DMS153 treated with DMSO at 0.1 percent for 48 hours (cell line): ENCODE measurements at regions not wholly inside any gene's neighbourhood (a gene's known extent, or its start where the extent isn't known, plus 50 kb on each side); places are given as distances from the start of the nearest gene placed in this dataset.
A peak's percentile ranks its signal among the peaks of the same experiment; 100 is the strongest.

Experiments used
- DNase-seq: peaks from one replicate; lab custom pipeline; 2025; ENCODE audit not compliant: unreplicated experiment; lab: John Stamatoyannopoulos, UW

- DNase-seq, result no peak
These were observed 134.6 kb downstream of the VRK1 start for GRCh38 chr14:96931751-96932150.

- DNase-seq, result no peak
These were observed 137.6 kb downstream of the VRK1 start for GRCh38 chr14:96934638-96935330.

GRCh38 chr14:96938946-96939345, 141.8 kb downstream of the VRK1 start:
- no peak for DNase-seq

- DNase-seq, result no peak
These were observed 142.8 kb downstream of the VRK1 start for GRCh38 chr14:96940009-96940408.

GRCh38 chr14:96944297-96944696, 147.1 kb downstream of the VRK1 start:
- no peak for DNase-seq

- no peak for DNase-seq
These were observed 148.5 kb downstream of the VRK1 start for GRCh38 chr14:96945721-96946120.

- DNase-seq, result no peak
These were observed 152.4 kb downstream of the VRK1 start for GRCh38 chr14:96949594-96949993.

GRCh38 chr14:96951511-96951910, 154.3 kb downstream of the VRK1 start:
- no peak for DNase-seq

GRCh38 chr14:96953087-96953874, 156.1 kb downstream of the VRK1 start:
- DNase-seq, result no peak

- no peak for DNase-seq
These were observed 156.6 kb downstream of the VRK1 start for GRCh38 chr14:96953875-96954185.

- no peak for DNase-seq
These were observed 159.5 kb downstream of the VRK1 start for GRCh38 chr14:96956464-96957239.

- DNase-seq, result no peak
These were observed 160.9 kb downstream of the VRK1 start for GRCh38 chr14:96958057-96958456.

- DNase-seq, result no peak
These were observed 162.8 kb downstream of the VRK1 start for GRCh38 chr14:96959992-96960391.

- no peak for DNase-seq
These were observed 163.5 kb downstream of the VRK1 start for GRCh38 chr14:96960598-96961116.

GRCh38 chr14:96961895-96962294, 164.7 kb downstream of the VRK1 start:
- no peak for DNase-seq

GRCh38 chr14:96962337-96962736, 165.2 kb downstream of the VRK1 start:
- no peak for DNase-seq

- no peak for DNase-seq
These were observed 167.7 kb downstream of the VRK1 start for GRCh38 chr14:96964726-96965415.

- no peak for DNase-seq
These were observed 168.9 kb downstream of the VRK1 start for GRCh38 chr14:96965885-96966595.

- no peak for DNase-seq
These were observed 177.9 kb downstream of the VRK1 start for GRCh38 chr14:96975116-96975515.

GRCh38 chr14:96978525-96979272, 181.5 kb downstream of the VRK1 start:
- peak; percentile 12 for DNase-seq
